HG03442 (cell line): ENCODE measurements at regions not wholly inside any gene's neighbourhood (a gene's known extent, or its start where the extent isn't known, plus 50 kb on each side); places are given as distances from the start of the nearest gene placed in this dataset.
A peak's percentile ranks its signal among the peaks of the same experiment; 100 is the strongest.
"Not testable (repeated sequence)": the region's sequence is repeated elsewhere in the genome, so short reads cannot be mapped to it uniquely, and the experiment has no call there.

Experiments
- ATAC-seq: cut with Tn5 transposase; IDR thresholded peaks from one replicate; pipeline ENCODE4 v1.9.1; 2021; ENCODE audit warnings: mild to moderate bottlenecking, moderate library complexity; ENCODE audit not compliant: unreplicated experiment

DNA sequence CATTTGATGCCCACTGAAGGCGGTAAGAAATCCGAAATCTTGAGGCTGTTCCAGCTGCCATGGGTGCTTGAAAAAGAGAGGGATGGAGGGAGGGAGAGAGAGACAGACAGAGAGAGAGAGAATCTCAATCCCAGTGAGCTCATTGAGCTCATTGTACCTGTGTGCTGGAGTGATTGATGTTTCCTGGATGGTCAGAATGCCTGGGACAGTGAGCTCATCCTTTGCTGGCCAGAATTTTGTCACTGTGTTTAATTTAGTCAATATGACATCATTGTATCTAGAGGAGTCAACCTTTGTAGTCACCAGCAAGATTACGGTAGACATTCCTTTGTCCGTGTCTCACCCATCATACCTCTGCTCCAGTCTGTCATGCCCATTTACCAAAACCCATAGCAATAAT is 625.4 kb upstream of the POM121L12 start:
- ATAC-seq: no peak

DNA sequence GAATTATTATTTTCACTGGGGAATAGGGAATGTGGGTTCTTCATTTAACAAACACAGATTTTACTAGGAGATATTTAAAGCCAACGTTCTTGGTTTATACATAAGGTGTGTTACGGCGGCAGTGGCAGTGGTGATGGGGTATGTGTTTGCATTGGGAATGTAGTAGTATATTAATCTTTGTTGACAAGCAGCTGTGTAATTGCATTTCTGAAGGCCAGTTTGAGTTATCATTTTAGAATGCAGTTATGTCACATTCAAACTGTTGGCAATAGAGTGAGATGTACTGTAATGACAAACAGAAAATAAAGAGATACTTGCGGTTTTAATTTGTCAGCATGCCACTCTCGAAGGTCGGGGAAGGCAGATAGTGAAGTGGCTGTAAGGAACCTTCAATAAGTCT is 628.6 kb upstream of the POM121L12 start:
- ATAC-seq: no peak

DNA sequence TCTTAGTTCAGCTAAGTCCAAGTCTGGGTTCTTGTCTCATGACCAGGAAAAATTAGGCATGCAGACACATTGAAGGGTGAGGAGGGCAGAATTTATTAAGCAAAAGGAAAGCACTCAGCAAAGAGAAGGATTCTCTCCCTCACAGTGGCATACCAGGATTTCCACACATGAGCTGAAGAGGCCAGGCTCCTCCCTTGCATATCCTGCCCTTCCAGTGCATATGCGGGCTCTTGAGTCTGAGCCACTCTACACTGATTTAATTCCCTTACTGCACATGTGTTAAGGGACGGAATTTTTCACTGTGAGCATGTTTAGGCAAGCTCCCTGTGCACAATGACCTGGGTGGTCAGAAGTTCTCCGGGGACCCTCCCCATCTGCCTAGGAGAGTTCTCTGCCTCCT is 652.7 kb upstream of the POM121L12 start:
- ATAC-seq: no peak

DNA sequence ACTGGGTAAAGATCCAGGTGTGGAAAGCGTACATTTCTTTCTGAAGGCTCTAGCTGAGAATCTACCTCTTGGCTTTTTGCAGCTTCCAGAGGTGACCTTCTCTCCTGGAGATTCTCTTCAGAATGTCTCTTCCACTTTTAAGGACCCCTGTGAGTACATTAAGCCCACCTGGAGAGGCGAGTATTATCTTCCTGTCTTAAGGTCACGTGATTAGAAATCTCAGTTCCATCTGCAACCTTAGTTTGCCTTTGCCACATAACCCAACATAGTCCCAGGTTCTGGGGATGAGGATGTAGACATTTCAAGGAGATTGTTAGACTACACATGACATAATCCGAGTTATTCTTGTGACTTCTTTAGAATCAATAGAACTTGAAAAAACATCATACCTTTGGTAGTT is 665.5 kb upstream of the POM121L12 start:
- ATAC-seq: no peak

DNA sequence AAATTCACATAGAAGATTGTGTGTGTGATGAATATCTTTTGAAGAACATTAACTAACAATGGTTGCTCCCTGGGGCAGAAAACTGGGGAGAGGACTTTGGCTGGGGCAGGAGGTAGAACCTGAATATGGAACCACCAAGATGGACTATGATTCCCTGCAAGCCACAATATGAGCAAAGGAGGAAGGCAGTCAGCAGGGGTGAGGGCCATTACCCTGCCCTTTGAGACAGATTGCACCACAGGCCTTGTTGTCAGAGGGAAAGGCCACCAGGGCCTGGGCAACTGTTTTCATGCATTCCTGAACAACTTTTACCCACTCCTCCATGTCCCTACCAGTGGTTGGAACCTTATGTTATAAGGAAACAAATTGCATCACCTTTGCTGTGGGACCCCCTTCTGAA is 670.1 kb upstream of the POM121L12 start:
- no peak for ATAC-seq

DNA sequence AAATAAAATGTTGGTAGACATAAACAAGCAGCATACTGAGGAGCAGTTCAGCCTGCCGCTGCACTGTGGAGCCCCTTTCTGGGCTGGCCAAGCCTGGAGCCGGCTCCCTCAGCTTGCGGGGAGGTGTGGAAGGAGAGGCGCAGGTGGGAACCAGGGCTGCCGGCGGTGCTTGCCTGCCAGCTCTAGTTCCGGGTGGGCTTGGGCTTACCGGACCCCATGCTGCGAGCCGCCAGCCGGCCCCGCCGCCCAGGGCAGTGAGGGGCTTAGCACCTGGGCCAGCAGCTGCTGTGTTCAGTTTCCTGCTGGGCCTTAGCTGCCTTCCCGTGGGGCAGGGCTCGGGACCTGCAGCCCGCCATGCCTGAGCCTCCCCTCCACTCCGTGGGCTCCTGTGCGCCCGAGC is 672.9 kb upstream of the POM121L12 start:
- no peak for ATAC-seq

DNA sequence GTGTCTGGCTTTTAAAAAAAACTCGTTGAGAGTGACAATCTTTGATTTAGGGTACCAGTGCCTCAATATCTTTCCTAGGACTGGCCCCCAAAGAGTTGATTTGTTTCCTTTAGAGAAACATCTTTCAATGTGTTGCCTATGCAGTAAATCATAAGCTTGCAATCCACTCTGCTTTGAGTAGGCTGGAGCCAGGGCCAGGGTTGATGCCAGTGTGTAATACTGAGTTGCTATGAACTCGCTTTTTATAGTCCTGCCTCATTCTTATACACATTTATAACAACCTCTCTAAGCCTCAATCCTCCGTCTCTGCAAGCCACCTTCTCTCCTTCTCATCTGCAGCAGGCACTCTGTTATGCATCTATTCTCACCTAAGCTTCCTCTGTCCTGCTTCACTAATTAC is 674.9 kb upstream of the POM121L12 start:
- no peak for ATAC-seq

DNA sequence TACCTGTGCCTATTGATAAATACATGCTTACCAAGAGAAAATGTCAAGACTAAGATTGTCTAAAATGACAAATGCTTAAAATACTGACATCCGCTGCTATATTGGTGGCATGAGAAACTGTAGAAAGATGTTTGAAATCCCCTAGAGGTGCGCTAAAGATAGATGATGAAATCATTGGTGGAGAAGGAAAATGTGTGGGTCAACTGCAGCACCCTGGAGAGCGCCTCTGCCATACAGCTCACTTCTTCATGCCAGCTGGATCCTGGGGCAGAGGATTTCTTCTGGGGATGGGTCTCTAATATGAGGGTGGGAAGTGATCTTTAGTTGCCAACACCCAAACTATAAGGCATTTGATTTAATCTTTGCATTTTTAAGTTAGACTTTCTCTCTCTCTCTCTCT is 680.4 kb upstream of the POM121L12 start:
- no peak for ATAC-seq

DNA sequence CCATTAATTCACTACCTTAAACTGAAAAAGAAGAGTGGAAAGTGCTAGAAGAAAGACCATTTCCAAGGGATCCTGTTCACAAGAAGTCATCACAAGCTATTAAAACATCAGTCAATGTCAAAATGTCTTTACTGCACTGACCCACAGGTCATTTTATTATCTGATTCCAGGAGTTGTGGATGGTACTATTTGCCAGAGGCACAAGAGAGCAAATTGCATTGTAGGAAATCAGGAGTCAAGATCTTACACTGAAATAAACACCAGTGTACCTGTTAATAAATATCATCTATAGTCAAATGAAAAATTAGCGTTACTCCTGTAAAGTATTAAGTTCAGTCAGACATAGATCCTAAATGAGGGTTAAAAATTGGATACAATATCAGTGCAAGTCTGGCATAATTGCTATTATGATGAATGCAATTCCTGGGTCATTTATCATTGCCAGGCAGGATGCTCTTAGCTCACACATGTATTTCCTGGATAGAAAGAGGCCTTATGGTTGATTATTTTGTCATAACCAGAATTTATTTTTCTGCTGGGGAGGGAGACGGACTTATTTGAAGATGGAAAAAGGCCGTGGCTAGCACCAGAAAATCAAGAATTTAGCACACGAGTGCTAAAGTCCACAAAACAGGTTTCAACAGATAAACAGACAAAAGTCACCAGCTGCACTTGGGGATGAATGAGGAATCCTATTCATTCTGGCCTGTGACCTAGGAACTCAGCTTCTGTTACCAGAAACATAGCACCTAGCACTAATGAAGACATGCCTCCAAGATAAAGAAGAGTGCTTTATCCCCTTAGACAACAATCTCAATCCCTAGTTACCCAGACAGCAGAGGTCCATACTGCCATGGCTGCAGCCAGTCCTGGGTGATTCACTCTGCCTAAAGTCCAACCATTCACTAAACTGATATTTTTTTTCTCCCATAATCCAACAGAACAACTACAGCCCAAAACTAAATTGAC is 683.1 kb upstream of the POM121L12 start:
- ATAC-seq: no peak

DNA sequence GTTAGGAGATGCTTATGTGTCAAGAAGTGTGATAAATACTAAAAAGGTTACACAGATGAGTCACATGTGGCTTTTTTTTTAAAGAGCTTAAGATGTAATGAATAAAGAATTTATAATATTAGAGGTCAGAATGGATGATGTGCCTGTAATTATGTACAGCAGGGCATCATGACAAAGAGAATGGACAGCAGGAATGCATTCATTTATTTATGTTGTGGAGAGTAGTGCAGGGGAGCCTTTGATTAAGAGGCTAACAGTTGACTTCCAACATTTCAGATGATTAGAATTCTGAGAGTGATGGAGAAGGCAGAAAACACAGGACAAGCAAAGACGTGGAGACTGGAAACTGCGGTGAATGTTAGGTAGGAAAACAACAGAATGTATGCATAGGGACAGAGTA is 691.4 kb upstream of the POM121L12 start:
- no peak for ATAC-seq

DNA sequence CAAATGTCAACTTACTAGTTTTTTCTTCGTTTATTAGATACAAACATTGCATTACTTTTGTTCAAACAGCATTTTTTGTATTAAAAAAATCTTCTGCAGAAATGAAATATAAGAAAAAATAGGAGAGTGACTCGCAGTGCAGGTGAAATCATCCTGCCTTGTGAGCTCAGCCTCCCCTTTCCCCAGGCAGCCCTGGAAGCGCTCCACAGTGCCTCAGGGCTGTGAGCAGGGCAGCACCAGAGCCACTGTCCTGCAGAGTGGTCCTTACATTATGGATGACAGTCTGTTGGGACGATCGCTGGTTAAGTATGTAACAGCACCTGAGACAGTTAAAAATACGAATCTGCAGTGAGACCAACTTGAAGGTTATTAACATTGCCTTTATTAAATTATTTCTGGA is 695.4 kb upstream of the POM121L12 start:
- no peak for ATAC-seq

DNA sequence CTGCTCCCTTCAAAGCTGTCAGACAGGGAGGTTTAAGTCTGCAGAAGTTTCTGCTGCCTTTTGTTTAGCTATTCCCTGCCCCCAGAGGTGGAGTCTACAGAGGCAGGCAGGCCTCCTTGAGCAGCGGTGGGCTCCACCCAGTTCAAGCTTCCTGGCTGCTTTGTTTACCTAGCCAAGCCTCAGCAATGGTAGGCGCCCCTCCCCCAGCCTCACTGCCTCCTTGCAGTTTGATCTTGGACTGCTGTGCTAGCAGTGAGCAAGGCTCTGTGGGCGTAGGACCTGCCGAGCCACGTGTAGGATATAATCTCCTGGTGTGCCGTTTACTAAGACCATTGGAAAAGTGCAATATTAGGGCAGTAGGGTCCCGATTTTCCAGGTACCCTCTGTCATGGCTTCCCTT is 707.1 kb upstream of the POM121L12 start:
- ATAC-seq: not testable (repeated sequence)

DNA sequence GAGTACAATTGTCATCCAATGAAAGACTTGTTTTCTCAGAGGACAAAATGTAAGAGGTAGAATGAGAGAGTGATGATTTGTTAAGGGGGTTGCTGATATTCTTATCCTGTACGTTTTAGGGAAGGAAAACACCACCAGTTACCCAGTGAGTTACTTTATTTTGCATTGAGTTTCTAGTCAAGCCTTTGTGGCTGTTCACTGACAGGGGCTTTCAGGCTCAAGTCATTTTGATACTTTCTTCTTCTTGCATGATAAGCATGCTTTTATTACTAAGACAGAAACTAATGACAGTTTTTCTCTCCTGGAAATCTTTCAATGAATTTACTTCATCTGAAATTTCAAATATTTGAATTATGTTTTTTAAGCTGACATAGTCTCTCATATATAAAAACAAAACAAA is 710.2 kb upstream of the POM121L12 start:
- peak; percentile 42 for ATAC-seq

DNA sequence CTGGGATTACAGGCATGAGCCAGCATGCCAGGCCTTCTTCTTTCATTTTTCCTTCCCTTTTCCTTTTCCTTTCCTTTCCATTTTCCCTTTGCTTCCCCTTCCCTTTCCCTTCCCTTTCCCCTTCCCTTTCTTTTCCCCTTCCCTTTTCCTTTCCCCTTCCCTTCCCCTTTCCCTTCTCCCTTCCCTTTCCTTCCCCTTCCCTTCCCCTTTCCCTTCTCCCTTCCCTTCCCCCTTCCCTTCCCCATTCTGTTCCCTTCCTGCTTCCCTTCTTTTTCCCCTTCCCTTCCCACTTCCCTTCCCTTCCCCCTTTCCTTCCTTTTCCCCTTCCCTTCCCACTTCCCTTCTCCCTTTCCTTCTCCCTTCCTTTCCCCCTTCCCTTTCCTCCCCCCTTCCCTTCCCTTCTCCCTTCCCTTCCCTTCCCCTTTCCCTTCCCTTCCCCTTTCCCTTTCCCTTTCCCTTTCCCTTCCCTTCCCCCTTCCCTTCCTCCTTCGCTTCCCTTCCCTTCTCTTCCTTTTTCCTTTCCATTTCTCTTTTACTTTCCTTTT is 712.2 kb upstream of the POM121L12 start:
- ATAC-seq: no peak

DNA sequence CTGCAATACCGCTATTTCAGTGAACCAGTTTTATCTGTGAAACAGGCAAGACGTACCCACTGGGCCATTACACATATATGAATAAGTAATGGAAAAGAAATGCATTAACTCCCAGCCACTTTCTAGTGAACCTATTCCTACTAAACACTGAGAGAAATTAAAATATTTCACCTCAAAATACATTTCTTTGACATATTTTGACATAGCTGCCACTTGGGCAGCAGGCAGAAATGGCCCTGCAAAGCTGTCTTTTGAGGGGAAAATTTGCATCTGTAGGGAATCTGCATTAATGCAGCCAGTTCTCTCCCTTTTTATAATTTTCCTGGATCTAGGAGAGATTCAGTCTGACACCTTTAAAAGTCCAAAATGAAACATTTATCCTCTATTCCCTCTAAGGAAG is 714.8 kb upstream of the POM121L12 start:
- no peak for ATAC-seq

DNA sequence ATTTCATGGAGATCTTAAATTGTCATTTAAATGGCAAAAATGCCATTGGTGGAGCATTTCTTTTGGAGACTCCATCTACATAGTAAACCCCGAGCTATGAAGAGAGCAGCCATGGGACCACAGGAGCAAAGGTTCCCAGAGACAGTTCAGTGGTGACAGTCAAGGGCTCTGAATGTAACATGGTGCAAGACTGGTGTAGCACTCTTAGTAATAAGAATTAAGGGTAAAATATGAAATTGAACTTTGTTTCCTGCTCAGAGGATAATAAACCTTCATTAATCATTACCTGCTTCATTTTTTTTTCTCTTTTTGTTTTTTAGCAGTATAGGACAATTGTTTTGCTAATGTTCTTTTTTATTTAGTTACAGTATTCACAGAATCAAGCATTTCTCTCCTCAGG is 717.5 kb upstream of the POM121L12 start:
- no peak for ATAC-seq

DNA sequence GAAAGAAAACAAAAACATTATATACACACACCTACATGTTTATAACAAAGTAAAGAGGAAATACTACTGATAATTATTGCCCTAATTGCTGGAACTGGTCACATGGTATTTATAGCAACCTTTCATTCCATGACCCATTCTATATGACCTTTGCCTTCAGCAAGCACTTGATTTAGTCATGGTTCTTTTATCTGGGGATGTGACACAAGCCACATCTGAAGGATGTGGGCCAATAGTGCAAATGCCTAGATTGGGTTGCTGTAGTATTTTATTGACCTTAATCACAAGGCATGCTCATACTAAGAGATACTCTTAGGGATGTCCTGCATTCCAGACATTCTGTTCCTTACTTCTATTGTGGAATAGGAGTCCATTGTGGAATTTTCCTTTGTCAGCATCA is 723.5 kb upstream of the POM121L12 start:
- no peak for ATAC-seq

DNA sequence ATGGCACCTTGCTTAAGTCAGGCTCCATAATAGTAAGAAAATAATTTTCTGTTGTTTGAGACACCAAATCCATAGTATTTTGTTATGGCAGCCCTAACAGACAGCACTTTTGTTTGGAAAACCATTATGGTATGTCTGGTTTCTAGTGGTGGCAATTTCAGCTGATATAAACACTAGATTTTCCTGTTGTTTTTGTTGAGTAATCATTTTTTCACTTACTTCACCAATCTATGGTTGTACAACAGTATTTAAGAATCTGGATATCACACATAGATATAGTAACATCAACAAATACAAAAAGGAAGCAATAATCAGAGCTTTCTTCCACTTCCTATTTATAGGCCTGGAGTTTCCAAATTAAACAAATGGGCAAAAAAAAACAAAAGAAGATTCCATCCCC is 725.8 kb upstream of the POM121L12 start:
- ATAC-seq: no peak

DNA sequence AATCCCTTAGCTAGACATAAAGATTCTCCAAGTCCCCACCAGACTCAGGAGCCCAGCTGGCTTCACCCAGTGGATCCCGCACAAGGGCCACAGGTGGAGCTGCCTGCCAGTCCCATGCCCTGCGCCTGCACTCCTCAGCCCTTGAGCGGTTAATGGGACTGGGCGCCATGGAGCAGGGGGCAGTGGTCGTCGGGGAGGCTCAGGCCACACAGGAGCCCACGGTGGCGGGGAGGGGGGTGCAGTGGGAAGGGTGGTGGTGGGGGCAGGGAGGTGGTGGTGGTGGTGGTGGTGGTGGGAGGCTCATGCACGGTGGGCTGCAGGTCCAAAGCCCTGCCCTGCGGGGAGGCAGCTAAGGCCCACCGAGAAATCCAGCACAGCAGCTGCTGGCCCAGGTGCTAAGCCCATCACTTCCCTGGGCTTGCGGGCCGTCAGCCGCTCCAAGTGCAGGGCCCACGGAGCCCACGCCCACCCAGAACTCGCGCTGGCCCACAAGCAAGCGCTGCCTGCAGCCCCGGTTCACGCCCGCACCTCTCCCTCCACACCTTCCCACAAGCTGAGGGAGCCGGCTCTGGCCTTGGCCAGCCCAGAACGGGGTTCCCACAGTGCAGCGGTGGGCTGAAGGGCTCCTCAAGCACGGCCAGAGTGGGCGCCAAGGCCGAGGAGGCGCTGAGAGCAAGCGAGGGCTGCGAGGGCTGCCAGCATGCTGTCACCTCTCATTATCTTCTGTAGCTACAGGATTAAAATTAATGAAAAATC is 732.5 kb upstream of the POM121L12 start:
- no peak for ATAC-seq

DNA sequence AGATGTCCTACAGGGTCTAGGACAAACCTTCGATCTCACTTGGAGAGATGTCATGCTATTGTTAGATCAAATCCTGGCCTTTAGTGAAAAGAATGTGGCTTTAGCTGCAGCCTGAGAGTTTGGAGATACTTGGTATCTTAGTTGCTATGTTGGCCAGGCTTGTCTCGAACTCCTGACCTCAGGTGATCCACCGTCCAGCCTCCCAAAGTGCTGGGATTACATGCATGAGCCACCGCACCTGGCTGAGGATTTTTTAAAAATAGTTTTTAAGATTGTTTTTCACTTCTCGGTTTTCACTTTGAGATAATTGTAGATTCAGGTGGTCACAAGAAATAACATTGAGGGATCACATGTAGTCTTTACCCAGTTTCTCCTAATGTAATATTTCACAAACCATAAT is 738.3 kb upstream of the POM121L12 start:
- no peak for ATAC-seq

DNA sequence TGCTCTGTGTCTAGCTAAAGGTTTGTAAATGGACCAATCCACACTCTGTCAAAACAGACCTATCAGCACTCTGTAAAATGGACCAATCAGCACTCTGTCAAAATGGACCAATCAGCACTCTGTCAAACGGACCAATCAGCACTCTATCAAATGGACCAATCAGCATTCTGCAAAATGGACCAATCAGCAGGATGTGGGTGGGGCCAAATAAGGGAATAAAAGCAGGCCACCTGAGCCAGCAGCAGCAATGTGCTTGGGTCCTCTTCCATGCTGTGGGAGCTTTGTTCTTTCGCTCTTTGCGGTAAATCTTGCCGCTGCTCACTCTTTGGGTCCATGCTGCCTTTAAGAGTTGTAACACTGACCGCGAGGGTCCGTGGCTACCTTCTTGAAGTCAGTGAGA is 740.5 kb upstream of the POM121L12 start:
- ATAC-seq: no peak

DNA sequence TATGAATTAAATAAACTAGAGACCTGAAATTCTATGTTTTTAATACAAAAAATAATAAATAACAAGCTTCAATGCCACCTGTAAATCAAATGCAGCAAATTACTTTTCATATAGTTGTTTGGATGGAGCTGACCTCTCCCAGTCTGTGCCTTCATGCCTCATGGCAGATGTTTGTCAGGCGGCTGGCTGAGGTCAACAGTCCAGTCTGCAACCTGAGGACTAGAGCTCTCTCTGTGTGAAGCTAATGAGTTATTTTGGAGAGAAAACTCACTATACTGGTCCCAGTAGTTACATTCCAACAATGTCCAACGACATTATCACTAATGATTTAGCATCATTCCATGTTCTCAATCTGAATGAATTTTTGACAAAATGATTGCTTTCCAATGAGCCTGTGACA is 746.2 kb upstream of the POM121L12 start:
- ATAC-seq: no peak
